GM21786 (cell line): ENCODE measurements at regions not wholly inside any gene's neighbourhood (a gene's known extent, or its start where the extent isn't known, plus 50 kb on each side); places are given as distances from the start of the nearest gene placed in this dataset.
"Not testable (repeated sequence)": the region's sequence is repeated elsewhere in the genome, so short reads cannot be mapped to it uniquely, and the experiment has no call there.

Experiments used
- ATAC-seq: cut with Tn5 transposase; IDR thresholded peaks from one replicate; pipeline ENCODE4 v1.9.1; 2021; ENCODE audit not compliant: unreplicated experiment

DNA sequence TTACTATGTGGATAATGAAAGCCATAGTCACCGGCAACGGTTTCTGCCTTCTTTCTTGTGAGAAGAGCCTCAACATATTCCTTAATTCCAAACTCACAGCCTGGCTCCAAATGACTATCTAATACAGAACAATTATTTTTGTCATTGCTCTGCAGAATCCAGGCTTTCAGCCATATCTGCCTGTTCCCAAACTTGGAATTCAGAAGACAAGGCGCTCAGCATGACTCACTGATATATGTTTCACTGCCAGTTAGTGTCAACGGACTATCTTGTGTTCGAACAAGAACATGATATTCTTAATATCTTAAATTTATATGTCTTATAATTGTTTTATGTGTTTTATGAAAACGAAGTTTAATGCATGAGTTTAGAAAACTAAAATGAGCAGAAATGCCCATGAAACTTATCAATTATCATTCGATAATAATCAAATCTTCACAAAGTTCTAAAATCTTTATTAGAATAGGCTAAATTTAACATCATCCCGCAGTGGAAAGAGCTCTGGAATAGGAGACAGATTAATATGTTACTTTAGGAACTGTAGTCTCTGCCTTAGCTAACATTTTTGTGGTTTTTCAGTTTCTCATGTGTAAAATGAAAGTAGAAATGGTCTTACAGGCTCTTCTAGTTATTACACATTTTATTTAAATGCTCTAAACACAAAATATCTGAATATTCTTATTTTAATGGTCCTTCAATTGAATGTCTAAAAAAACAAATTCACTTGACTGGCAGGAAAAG lies 669.3 kb upstream of the GJE1 start:
- peak; percentile 86 for ATAC-seq

DNA sequence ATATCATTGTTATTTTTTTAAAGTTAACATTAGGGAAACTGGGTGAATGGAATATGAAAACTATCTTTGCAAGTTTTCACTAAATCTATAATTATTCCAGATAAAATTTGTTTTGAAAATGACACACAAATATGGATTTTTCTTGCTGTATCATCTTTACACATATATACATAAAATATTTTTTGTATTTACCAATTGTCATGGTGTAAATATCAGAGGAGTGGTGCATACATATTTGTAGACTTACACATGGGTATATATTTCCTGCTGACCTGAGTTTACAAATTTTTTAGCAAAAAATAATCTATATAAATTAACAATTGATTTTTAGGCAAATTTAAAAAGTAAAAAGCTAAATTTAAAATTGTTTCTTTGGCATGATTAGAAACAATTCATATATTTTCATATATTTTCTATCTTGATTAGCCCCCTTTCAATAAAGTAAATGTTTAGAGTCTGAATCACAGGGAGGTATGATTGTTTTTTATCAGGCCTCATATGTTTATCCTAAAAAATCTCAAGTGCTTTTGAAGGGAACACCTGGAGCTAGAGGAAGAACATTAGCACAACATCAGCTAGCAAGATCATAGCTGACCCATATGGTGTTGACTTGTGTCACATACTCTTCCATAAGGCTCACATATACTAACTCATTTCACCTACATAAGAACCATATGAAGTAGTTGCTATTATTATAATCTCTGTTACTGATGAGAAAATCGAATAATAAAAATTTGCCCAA lies 671.8 kb upstream of the GJE1 start:
- no peak for ATAC-seq

DNA sequence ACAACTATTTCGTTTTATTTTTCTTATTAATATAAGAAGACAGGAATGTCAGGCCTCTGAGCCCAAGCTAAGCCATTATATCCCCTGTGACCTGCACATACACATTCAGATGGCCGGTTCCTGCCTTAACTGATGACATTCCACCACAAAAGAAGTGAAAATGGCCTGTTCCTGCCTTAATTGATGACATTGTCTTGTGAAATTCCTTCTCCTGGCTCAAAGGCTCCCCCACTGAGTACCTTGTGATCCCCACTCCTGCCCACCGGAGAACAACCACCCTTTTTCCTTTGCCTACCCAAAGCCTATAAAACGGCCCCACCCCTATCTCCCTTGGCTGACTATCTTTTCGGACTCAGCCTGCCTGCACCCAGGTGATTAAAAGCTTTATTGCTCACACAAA lies 672.5 kb upstream of the GJE1 start:
- not testable (repeated sequence) for ATAC-seq

DNA sequence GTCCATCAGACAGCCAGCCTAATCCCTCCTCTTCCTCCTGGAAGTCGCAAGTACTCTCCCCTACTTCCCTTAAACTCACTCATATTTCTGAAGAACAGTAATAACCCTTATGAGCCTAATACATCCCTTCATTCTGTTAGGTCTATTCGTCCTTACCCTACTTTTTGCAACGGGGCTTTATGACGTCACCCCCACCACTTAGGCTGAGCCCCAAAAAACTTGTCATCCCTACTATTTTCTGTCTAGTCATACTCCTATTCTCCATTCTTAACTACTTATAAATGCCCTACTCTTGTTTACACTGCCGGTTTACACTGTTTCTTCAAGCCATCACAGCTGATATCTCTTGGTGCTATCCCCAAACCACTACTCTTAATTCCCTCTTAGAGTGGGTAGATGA lies 674.7 kb upstream of the GJE1 start:
- ATAC-seq = not testable (repeated sequence)

DNA sequence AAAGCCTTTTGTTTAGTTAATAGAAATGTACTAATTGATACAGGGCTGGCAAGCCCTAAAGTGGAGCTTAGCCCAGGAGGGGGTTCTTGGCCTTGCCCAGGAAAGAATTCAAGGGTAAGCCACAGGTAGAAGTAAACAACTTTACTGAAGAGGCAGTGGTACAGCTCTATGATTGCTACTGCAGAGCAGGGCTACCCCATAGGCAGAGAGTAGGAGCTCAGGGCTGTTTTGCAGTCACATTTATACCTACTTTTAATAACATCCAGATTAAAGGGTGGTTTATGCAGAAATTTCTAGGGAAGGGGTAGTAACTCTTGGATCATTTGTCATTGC lies 680.4 kb upstream of the GJE1 start:
- ATAC-seq = no peak

DNA sequence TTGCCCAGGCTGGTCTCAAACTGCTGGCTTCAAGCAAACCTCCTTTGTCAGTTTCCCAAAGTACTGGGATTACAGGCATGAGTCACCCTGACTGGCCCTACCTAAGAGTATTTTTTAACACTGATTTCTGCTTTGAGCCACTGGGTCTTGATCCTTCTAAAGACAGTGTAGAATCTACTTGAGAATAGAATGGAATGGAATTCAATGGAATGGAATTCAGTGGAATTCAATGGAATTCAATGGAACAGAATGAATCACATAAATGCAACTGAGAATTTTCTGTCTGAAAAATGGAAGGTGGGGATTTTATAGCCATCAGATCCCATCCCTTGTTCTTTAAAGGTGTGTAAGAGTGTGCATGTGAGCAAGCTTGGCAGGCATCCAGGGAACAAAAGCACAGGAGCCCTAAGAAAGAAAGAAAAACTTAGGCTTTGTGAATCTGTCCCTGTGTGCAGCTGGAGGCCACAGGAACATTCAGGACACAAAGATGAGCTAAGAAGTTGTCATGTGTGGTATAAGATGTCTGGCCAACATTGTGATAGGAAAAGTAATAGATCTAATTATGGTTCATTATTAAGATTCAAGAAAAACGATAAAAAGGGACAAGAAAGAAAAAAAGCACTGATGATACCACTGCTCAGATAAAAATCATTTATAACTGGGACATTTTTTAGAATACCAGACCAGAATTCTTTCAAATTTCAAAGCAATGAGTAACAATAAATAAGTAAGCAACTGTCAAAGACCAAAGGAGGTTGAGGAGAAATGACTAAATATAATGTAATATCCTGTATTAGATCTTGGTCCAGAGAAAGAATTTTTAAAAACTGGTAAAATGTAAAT lies 681.0 kb upstream of the GJE1 start:
- ATAC-seq = no peak

DNA sequence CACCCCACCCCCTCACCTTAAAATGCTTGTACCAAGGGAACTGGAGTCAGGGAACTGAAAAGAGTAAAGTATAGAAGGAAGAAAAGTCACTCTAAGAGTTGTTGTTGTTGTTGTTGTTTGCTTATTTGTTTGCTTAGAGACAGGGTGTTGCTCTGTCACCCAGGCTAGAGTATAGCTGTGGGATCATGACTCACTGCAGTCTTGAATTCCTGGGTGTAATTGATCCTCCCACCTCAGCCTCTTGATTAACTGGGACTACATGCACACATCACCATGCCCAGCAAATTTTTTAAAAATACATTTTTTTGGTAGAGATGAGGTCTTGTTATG lies 681.6 kb upstream of the GJE1 start:
- no peak for ATAC-seq

DNA sequence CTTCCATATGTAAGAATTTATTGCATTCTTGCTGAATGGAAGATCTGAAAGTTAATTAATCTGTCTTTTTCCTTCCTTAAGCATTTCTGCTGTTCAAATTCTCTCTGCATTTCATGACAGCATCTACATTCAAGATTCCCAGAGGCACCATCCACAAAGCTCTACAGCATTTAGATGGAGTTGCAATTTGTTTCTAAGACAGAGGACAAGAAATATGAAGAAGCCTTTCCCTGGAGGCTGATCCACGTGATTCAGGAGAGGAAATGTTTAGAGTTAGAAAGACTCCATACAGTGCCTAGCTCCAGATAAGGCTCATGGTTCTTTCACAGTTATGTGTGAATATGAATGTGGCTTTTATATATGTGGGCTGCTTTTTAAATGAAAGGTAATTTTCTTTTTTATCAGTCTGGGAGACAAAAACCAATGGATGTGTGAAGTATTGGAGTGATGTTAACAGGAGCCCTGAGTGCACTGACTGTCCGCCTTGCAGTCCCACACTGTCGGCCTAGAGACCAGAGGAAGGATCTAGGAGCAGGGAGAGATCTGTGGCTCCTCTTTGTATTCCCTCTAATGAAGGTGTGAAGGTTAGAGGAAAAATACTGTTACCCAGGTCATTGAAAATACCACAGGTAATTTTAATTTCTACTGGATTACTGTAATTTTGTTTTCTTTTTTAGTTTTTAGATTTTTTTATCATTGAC lies 686.6 kb upstream of the GJE1 start:
- no peak for ATAC-seq

DNA sequence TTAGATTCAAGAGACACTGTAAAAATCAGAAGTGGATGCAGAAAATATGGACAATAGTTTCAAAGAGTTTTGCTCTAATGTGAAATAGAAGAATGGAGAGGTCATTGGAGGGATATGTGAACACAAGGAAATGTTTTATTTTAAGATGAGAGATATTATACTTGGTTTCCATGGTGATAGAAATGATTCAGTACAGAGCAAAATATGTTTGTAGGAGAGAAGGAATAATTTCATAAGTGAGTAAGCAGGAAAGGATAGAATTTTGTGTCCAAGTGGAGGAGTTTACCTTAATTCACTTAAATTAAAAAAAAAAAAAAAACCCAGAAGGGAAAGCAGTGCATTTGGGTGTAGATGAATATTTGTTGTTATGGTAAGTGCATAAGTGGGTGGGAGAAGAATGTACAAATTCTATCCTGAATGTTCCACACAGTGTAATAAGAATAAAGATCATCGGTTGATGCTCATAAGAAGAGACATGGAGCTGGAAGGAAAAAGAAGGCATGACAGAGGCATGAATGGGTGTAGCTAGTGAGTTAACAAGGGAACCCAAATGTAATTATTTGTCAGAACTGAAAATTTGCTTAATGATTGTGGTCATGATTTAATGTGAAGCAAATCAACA lies 688.9 kb upstream of the GJE1 start:
- ATAC-seq = no peak

DNA sequence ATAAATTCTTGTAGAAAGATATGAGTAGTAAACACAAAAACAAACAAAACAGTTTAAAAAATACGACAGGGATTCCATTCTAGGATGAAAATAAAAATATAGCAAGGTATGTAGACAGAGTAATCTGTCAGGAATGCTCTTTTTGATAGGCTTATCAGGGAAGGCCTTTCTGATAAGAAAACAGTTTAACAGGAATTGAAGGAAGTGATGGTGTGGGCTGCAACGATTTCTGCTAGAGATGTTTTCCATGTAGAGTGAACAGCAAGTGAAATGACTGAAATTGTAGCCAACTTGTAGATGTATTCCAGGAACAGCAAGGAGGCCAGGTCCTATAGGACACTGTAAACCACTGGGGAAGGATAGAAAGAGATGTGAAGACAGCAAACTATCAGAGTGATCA lies 689.7 kb upstream of the GJE1 start:
- no peak for ATAC-seq

DNA sequence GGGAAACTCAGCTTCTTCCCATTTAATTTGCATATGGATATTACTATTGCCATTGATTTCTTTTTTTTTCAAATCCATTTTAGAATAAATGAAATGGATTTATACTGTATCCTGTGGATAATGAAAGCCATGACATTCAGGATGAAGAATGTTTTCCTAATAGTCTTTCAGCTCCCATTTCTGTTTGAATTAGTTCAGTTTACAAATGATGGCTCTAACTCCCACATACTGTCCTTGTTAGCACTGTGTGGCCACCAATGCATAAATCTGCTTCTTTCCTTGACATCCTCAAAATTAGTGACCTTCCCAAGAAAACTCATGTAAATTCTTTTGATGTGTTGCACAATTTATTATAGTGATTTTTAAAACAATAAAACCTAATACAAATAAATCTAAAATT lies 693.2 kb upstream of the GJE1 start:
- ATAC-seq = no peak

DNA sequence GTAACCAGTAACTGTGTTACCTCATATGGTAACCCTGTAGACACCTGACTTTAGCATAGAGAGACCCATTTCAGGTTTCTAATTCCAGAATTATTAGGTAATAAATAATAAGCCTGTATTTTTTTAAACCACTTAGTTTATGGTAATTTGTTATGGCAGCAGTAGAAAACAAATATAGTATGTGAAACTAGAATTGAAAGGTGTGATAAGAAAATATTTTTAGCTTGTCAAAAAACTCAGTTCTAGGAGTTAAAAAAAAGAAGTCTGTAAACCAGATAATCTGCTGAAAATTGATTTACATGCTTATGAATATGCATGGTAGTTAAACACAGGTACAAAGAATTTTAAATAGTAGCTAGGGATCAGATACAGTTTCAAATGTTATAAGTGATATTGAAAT lies 695.0 kb upstream of the GJE1 start:
- ATAC-seq = peak; percentile 80

DNA sequence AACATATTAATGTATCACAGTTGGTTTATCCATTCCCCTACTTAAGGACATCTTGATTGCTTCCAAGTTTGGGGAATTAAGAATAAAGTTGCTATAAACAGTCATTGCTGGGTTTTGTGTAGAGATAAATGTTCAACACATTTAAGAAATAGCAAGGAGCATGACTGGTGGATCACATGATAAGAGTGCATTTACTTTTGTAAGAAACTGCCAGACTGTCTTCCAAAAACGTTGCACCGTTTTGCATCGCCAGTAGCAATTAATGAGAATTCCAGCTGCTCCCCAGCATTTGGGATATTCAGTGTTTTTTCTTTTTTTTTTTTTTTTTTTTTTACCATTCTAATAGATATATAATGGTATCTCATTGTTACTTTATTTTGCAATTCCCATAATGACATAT lies 695.7 kb upstream of the GJE1 start:
- ATAC-seq = no peak

DNA sequence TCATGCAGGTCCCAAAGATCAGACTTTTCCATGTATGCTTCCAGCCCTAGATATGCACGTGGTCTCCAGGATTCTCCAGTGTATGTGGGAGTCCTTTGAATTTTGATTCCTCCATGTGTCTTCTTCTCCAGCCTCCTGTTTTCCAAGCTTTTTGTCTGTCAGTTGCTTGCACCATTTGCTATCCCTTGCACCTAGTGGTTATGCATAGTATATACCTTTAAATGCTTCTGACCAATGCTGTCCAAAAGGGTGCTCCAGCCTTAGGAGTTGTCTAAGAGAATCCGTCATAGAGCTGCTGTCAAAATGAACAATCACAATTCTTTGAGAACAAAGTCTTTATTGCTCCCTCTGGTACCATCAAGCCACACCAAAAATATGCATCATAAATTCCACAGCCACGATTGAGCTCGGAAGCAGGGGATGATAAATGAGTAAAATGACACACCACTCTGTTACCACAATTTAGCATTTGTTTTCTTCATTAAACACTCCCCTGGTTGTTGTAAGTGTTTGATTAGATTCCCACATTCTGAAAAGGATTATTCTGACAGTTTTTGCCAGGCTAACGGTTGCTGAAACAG lies 706.2 kb upstream of the GJE1 start:
- ATAC-seq = no peak

DNA sequence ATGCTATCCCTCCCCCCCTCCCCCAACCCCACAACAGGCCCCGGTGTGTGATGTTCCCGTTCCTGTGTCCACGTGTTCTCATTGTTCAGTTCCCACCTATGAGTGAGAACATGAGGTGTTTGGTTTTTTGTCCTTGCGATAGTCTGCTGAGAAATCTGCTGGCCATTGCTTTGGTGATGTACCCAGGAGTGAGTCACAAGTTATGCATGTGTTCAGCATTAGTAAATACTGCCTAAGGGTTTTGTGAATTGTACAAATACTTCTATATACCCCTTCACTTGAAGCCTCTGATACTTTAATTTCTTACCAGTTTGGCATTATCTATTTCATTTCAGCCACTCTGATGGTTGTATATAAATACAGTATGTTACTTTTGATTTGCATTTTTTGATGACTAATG lies 711.3 kb upstream of the GJE1 start:
- no peak for ATAC-seq

DNA sequence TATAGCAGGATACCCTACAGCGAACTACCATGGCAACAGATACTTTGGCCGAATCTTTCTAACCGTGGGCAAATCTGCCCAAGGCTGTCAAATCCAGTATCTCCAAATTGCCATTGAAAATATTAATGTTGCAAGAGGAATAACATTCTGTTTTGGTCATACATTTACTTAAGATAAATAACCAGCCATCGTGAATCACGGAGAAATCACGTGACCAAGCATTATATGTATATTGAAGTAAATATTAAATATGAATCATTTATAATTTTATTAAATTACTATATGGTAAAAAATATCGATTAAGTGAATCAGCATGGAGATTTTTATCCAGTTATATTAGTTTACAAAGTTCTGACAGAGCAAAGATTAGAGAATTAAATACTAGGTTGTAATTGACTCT lies 714.6 kb upstream of the GJE1 start:
- no peak for ATAC-seq

DNA sequence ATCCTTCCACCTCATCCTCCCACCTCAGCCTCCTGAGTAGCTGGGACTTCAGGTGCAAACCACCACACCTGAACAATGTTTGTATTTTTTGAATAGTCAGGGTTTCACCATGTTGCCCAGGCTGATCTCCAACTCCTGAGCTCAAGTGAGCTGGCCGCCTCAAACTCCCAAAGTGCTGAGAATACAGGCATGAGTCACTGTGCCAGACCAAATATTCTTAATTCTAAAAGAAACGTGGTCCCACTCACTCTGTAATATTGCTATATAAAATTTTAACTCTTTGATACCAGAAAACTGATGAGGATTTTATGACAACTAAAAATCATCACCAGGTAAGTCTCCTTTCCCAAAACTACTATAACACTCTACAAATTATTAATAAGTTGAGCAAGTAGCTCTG lies 716.8 kb upstream of the GJE1 start:
- ATAC-seq = no peak

DNA sequence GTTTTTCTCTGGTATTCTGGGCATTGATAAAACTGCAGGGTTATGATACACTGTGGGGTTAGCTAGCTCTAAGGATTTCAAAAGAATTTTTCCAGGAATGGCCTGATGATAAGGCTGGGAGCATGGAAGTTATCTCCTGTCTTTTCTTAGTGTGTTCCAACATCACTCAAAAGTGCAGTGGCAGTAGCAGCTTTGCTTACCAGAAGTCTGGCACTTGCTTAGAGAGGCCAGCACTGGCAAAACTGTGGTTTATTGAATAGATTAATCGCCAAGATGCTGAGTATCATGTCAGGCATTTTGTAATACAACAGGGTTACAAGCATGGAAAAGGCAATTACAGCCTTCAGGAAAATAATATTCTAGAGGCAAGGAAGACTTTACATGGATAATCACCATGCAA lies 719.5 kb upstream of the GJE1 start:
- no peak for ATAC-seq

DNA sequence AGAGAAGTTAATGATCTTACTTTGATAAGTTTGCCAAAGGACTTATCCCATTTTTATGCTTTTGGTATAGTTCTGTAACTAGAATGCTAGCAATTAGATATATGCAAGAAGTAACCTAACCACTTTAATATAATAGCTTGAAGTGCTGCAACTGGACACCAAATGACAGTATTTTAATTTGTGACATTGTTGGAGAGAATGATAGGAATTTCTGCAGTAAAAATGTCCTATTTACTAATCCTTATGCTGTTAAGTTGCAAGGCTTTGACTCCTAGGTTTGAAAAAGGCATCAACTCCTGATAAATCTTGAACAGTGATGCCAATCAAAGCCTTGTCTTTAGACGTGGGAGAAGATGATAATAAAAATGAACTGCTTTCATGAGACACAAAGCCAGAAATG lies 726.0 kb upstream of the GJE1 start:
- ATAC-seq = no peak

DNA sequence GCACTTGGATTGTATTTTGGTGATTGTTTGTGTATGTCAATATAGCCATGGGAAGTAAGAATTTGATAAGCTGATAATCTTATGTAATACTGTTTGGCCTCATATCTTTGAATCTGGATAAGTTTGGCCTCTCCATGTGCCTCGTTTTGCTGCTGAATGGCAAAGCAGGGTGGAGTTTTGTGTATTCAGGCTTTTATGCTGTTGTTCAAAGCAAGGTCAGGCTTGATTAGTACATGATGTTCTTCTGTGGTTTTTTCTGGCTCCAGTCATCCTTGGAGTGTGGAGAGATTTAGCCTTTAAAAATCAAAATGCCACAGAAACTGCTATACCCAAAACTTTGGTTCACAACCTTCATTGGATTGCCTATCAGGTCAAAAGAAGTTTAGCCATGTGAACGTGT lies 728.9 kb upstream of the GJE1 start:
- ATAC-seq = no peak

DNA sequence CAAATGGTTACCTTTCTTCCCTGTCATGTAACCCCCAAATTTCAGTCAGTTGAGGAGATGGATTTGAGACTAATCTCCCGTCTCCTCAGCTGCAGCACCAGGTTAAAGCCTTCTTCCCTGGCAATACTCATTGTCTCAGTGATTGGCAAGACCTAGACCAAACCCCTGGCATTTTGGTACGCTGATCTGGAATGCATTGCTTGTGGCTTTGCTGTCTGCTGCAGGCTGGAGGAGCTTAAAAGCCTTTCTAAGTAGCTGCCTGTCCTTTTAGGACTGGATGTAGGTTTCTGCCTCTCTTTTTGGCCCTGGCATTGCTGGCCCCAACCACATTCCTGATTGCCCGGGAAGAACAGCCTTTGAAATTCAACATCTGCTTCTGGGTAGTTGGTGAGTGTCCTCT lies 729.6 kb upstream of the GJE1 start:
- no peak for ATAC-seq
